ENCODE measurements at regions not wholly inside any gene's neighbourhood (a gene's known extent, or its start where the extent isn't known, plus 50 kb on each side); places are given as distances from the start of the nearest gene placed in this dataset.
"Not testable (repeated sequence)": the region's sequence is repeated elsewhere in the genome, so short reads cannot be mapped to it uniquely, and the experiment has no call there.

DNA sequence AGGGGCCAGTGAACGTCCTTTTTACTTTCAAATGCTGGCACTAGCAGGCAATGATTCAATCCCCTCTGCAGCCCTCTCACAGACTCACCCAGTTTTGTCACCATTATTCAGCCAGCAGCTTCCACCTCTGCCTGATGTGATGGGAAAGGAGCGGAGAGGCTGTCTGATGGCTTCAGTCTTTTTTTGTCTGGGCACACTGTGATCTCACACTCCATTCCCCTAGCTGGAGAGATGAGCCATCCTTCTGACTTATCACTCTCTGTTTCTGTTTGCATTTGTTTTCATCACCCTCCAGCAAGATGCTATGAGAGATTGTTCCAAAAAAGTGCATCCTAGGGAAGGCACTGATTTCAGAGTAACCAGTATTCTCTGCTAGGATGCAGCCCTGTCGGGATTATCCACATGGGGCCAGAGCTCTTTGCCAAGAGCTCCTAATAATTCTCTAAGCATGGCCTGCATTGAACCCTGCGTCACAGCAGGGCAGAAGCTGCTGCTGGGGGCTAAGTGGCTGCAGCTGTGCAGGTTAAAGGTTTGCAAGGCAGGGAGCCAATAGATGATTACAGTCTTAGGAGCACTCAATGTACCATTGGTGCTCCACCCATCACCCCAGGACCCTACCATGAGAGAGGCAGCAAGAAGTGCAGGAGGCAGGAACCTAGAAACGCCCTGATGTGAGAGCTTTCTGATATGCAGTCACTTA, 236.1 kb upstream of the C16orf82 start:
- Histone ChIP-seq H3K4me3 (ENCODE audit: low read depth in 1 of 2, low read length in 1 of 2) (no peak overlapping the region), H3K36me3 (no peaks in the 10 kb centered on the region), H3K9me3 (no peaks in the 10 kb centered on the region), H3K4me1 (ENCODE audit: control insufficient read depth in 1 of 2, insufficient read depth in 1 of 2, low read depth in 1 of 2, low read length in 1 of 2) (no peaks in the 10 kb centered on the region), H3K27me3 (no peaks in the 10 kb centered on the region), H3K27ac (no peak overlapping the region)
- TF ChIP-seq CTCF (IDR thresholded peaks at IDR 0.05): no peak

DNA sequence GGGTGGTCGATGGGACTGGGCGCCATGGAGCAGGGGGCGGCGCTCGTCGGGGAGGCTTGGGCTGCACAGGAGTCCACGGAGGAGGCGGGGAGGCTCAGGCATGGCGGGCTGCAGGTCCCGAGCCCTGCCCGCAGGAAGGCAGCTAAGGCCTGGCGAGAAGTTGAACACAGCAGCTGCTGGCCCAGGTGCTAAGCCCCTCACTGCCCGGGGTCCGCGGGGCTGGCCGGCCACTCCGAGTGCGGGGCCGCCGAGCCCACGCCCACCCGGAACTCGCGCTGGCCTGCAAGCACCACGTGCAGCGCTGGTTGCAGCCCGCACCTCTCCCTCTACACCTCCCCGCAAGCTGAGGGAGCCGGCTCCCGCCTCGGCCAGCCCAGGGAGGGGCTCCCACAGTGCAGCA, 230.6 kb upstream of the C16orf82 start:
- H3K36me3 ChIP-seq; H3K27ac ChIP-seq; H3K9me3 ChIP-seq; H3K4me3 ChIP-seq (ENCODE audit: low read depth in 1 of 2, low read length in 1 of 2); H3K4me1 ChIP-seq (ENCODE audit: control insufficient read depth in 1 of 2, insufficient read depth in 1 of 2, low read depth in 1 of 2, low read length in 1 of 2); H3K27me3 ChIP-seq: not testable (repeated sequence)

DNA sequence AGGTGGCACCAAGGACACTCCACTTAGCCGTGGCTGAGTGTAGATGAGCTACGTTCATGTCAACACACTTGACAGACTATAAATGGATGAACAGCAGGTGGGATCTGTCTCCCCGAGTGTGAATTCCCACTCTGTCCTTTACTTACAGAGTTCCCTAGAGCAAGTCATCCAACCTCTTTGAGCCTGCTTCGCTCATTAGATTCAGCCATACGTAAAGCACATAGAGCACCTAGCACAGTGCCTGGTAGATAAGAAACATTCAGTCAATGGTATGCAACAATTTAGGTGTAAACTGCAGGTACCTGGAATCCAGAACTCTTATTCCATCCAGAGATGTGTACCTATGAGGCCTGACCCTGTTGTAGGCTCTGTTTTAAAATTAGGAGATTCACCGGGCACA, 227.8 kb upstream of the C16orf82 start:
- H3K27ac ChIP-seq: no peak overlapping the region
- no peak overlapping the region for H3K4me3 ChIP-seq (ENCODE audit: low read depth in 1 of 2, low read length in 1 of 2)
- no peaks in the 10 kb centered on the region for H3K27me3 ChIP-seq
- no peaks in the 10 kb centered on the region for H3K9me3 ChIP-seq
- no peak for TF ChIP-seq CTCF (IDR thresholded peaks at IDR 0.05)
- H3K36me3 ChIP-seq: no peaks in the 10 kb centered on the region
- H3K4me1 ChIP-seq (ENCODE audit: control insufficient read depth in 1 of 2, insufficient read depth in 1 of 2, low read depth in 1 of 2, low read length in 1 of 2): no peaks in the 10 kb centered on the region

- no peaks in the 10 kb centered on the region for H3K27me3 ChIP-seq
- H3K9me3 ChIP-seq: no peaks in the 10 kb centered on the region
- H3K27ac ChIP-seq: no peak overlapping the region
- TF ChIP-seq CTCF (IDR thresholded peaks at IDR 0.05): no peak
- H3K36me3 ChIP-seq: no peaks in the 10 kb centered on the region
- no peaks in the 10 kb centered on the region for H3K4me1 ChIP-seq (ENCODE audit: control insufficient read depth in 1 of 2, insufficient read depth in 1 of 2, low read depth in 1 of 2, low read length in 1 of 2)
- no peak overlapping the region for H3K4me3 ChIP-seq (ENCODE audit: low read depth in 1 of 2, low read length in 1 of 2)
These were observed 226.0 kb upstream of the C16orf82 start for GRCh38 chr16:26840691-26841090.

GRCh38 chr16:26856271-26856670, 210.5 kb upstream of the C16orf82 start:
- no peaks in the 10 kb centered on the region for H3K4me1 ChIP-seq (ENCODE audit: control insufficient read depth in 1 of 2, insufficient read depth in 1 of 2, low read depth in 1 of 2, low read length in 1 of 2)
- no peak overlapping the region for H3K27ac ChIP-seq
- no peaks in the 10 kb centered on the region for H3K36me3 ChIP-seq
- no peaks in the 10 kb centered on the region for H3K27me3 ChIP-seq
- no peak overlapping the region for H3K4me3 ChIP-seq (ENCODE audit: low read depth in 1 of 2, low read length in 1 of 2)
- no peaks in the 10 kb centered on the region for H3K9me3 ChIP-seq
- no peak for TF ChIP-seq CTCF (IDR thresholded peaks at IDR 0.05)

DNA sequence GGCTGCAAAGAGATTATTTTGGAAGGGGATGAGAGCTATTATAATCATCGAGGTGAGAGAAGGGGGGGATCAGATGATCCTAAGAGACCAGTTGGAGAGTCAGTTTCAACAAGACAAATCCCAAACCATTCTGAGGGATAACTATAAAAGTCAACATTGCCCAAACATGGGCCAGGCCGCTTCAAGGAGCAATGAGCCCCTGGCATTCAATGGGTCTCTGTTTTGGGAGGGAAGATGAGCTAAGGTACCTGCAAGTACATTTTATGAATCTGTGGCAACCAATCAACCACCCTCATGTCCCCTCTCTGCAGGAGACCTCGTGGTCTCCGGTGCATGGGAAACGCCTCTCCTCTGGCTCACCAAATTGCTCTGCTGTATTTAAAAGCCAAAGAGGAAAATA, 209.9 kb upstream of the C16orf82 start:
- no peak for TF ChIP-seq CTCF (IDR thresholded peaks at IDR 0.05)
- H3K36me3 ChIP-seq: no peaks in the 10 kb centered on the region
- no peak overlapping the region for H3K4me3 ChIP-seq (ENCODE audit: low read depth in 1 of 2, low read length in 1 of 2)
- H3K27me3 ChIP-seq: no peaks in the 10 kb centered on the region
- no peaks in the 10 kb centered on the region for H3K4me1 ChIP-seq (ENCODE audit: control insufficient read depth in 1 of 2, insufficient read depth in 1 of 2, low read depth in 1 of 2, low read length in 1 of 2)
- no peak overlapping the region for H3K27ac ChIP-seq
- H3K9me3 ChIP-seq: no peaks in the 10 kb centered on the region

Data from neutrophil (primary cell).